Stimulated activated CD4-positive, alpha-beta T cell treated with anti-CD3 and anti-CD28 coated beads, Interleukin-15, amount 100 ng/mL, for 1 hour (primary cell): ENCODE measurements at regions not wholly inside any gene's neighbourhood (a gene's known extent, or its start where the extent isn't known, plus 50 kb on each side); places are given as distances from the start of the nearest gene placed in this dataset.

Experiments
- DNase-seq, 2 donors: peaks; one replicate each; pipeline ENCODE4 v3.0.0-alpha.2; 2020; ENCODE audit warnings: low read depth in 1 of 2, low spot score in 1 of 2

DNA sequence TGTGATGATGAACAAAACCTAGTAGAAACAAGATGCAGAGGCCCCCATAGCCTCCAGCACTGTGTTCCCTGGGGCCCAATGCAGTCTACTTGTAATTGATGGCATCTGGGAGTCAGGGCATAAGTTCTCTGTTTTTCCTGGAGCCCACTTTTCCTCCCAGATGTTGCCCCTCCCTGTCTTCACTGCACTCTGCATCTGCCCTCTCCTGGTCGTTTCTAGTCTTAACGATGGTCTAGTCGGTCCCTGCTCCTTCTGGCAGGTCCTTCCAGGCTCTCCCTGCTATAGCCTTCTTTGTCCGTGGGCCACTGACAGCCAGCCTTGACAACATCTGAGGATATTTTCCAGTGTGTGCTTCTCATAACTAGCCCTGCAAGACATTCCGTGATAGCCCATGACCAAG is 208.3 kb downstream of the GXYLT1 start:
- no peak for DNase-seq

DNA sequence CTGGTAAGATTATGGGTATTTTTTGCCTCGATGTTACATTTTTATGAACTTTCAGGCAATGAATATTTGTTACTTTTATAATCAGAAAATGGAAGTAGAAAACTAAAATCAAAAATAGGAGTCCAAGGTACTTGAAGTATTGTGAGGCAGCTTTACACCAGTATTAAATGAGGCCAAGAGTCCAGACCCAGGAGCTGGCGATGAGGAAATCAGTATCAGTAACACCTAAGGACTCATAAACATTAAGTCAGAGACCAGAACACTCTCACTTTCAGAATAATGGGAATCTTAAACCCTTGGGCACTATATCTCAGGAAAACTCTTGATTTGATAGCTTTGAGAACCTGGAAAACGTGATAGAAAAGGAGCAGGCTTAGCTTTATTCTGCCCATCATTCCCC is 208.8 kb downstream of the GXYLT1 start:
- DNase-seq, result no peak

DNA sequence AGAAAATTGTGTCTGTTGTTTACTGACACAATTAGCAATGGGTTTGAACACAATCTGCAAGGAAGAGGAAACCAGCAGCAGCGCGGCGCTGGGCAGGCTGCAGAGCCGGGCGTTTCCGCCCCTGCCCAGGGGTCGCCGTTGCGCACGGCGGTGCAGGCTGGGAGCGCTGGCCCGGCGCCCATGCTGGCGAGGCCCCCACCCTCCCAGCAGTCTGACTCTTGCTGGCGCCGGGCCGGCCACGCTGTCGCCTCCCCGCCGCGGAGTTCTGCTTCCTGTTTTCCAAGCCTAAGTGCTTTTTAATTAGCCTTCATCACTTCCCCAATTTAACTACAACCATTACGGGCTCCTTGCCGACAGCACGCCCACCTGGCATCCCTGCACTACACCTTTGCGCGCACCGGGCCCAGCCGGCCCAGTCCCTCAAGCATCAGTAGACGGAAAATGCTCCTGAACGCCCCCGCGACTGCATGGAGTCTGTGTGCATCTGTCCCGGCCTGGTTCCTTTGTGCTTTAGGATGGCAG is 212.1 kb downstream of the GXYLT1 start:
- DNase-seq, result no peak

- DNase-seq, result no peak
Measured at GRCh38 chr12:41930866-41931437, 213.7 kb downstream of the GXYLT1 start.

- DNase-seq, result no peak
Measured at GRCh38 chr12:41924111-41924510, 220.6 kb downstream of the GXYLT1 start.

DNA sequence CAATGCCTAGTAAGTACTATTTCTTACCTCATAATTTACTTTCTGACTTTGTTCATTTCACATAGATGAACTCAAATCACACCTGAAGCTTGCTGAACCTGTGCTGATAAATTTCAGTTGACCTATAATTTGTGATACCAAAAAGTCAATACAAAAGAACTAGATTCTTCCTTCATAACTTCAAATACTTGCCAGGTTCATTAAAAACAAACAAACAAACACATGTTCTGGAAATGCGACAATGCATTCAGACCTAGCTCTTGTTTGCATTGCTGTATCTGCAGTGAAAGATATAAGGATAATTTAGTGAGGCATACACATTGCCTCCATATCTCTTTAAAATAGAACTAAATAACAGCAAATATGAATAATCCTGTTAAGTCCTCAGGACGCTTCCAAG is 221.3 kb downstream of the GXYLT1 start:
- DNase-seq, result no peak

DNA sequence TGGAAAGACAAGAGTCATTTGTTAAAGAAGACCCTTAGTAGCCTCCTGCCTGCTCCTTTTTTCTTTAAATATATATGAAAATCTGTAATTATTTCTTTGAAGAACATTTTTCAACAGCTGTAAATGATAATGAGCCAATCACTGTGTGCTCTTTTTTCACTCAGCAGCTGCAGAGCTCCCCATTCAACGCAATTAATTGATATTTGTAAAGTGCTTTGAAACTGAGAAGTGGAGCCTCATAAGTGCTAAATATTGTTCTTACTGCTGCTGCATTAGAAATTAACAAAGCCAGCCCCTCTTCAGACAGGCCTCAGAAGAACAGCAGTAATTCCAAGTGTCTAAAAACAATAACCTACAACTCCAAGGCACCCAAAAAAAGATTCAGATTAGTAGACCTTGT is 224.3 kb downstream of the GXYLT1 start:
- DNase-seq, result no peak

GRCh38 chr12:41919526-41920261 is 225.0 kb downstream of the GXYLT1 start:
- DNase-seq, result no peak

DNA sequence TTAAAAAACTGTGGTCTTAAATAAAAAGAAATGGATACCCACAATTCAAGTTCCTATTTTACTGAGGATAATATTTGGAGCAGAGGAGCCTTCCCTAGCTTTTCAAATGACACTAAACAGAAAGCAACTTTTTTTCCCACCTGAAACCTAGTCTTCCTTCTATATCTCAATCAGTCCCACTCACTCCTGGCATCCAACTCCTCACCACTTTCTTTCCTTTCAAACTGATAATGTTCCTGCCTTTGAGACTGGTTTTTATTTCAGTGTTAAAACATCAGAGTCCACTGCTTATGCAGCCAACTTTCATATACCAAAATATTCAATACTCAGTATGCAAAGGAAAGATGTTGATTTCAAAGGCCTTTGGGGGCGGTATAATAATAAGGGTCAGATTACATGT is 225.6 kb downstream of the GXYLT1 start:
- DNase-seq, result no peak

GRCh38 chr12:41917938-41918341 is 226.7 kb downstream of the GXYLT1 start:
- no peak for DNase-seq

- DNase-seq, result no peak
Measured at GRCh38 chr12:41917181-41917580, 227.5 kb downstream of the GXYLT1 start.

DNA sequence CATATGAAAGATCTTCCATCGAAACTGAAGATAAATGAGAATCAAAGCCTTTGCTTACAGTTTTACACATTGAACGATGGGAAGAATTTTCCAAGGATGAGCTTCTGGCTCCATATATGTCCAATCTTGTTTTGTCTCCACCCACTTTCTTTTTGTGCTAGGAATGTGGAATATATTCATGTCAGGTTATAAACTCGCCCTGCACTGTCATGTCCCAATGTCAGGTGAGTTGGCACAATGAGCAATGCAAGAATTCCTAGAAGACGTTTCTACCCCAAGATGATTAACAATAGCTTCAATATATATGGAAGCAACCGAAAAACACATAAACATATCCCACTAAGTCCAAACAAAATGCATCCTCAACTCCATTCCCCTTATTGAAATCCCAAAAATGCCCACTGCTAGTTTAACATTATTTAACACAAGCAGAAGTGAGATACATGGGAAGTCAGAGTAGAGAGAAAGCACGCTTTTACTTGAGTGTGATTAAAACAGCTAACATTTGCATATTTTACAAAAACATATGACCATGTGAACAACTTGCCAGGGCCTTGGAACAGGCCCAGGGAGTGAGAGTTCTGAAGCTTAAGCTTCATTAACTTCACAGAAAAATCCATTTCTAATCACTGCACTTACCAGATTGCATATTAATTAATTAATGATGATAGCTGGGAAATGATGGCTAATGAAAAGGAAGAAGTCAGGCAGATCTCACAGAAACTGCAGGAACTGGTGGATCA is 233.9 kb downstream of the GXYLT1 start:
- no peak for DNase-seq

DNA sequence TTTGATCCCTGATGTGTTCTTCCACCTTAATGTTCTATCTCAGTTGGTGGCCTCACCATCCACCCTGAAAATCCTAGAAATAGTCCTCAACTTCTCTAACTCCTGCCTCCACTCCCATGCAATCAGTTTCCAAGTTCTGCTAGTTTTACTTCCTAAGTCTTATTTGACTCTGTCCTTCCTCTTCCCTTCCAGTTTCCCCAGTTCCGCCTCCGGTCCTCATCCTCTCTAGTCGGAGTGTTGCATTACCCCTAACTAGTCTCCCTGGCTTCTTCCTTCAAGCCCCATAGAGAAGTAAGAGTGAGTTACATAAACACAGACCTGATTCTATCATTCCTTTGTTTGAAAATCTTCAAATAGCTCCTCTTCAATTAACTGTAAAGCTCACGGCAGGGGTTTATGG is 236.5 kb downstream of the GXYLT1 start:
- DNase-seq, result no peak

DNA sequence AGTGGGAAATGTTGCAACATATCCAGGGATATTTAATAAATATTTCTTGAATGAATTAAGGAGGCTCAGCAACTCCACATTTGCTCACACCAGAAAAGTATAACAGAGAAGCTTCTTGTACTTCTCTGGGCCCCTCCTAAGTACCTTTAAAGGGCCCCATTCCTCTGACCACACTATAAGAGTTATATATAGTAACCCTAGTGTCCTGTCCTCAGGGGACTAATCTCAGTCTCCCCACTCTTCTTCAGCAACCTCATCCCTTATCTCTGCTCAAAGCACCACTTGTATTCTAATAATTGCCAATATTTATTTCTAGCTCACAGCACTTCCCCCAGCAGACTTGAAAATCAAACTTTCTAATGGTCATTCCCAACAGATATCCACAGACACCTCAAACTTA is 237.1 kb downstream of the GXYLT1 start:
- DNase-seq, result no peak

- no peak for DNase-seq
Measured at GRCh38 chr12:41907021-41907420, 237.7 kb downstream of the GXYLT1 start.

DNA sequence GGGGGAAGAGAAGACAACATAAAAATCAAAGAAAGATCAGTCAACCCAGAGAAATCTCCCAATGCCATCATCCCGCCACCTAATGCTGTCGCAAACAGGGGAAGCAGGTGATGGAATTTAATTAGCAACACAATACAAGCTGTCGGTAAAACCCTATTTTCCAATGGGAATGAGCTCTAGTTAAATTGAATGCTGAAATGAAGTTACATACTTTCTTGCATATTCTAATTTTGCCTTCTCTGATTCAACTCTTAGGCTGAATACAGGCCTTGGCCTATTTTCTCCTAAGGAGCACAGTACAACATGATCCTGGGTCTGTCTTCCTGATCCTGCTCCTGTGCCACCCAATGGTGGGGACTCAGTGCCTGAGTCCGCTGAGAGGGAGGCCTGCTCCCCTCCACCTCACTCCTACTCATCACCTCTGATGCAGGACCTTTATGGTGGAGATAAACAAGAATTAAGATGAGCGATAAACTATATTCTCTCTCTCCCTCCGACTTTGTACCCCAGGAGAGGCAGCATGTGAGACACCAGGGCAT is 238.8 kb downstream of the GXYLT1 start:
- no peak for DNase-seq

- DNase-seq, result no peak
Measured at GRCh38 chr12:41905073-41905758, 239.5 kb downstream of the GXYLT1 start.

DNA sequence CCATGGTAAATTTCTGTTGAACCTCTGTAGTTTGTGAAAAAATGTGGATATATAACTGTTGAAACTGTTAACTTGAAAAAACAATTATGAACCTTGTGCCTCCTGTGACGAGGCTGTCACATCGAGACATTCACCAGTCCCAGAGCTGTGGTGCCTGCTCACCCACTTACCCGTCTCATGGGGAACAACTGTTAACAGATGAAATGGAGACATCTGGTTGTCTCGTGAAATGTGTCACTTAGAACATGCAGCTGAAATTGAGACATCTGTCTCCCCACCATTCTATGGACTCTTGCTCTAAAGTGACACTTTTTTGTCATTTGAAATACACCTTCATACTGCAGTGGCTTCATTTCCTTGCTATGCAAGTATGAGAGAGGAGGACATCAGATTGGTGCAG is 240.6 kb downstream of the GXYLT1 start:
- DNase-seq, result no peak

GRCh38 chr12:41903014-41903708 is 241.5 kb downstream of the GXYLT1 start:
- DNase-seq, result no peak

DNA sequence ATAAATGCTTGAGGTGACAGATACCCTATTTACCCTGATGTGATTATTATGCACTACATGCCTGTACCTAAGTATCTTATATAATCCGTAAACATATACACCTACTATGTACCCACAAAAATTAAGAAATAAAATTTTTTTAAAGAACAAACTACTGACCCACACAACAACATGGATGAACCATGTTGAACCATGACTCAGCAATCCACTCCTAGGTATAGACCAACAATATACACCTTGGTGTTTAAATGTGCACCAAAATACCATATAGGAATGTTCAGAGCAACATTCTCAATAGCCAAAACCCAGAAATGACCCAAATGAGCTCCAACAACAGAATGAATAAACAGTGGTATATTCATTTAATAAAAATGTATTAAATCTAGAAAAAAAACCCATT is 245.1 kb downstream of the GXYLT1 start:
- no peak for DNase-seq

DNA sequence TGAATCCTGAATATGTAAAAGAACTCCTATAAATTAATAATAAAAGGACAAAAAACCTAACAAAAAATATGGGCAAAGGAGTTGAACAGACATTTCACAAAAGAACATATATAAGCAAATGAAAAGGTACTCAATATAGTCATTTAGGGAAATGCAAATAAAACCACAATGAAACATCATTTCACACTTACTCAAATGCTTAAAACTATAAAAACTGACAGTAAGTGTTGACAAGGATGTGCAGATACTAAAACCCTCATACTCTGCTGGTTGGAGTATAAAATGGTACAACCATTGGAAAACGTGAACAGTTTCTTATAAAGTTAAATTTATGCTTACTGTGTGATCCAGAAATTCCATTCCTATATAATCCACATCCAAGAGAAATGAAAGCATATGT is 247.1 kb downstream of the GXYLT1 start:
- no peak for DNase-seq
